Peyer's patch (tissue), 4 donors: ENCODE measurements at regions not wholly inside any gene's neighbourhood (a gene's known extent, or its start where the extent isn't known, plus 50 kb on each side); places are given as distances from the start of the nearest gene placed in this dataset.

Experiments
- CTCF ChIP-seq, 6 experiments: fragments of 450-650 bp in 4 of 6; fragments of 200-600 bp in 2 of 6; sonication (generic) in 1 of 6; IDR thresholded peaks; one replicate each; pipeline ENCODE4 v1.5.1; 2017 to 2019; ENCODE audit warnings: antibody characterized with exemption in 6 of 6, mild to moderate bottlenecking in 3 of 6, moderate library complexity in 1 of 6
- POLR2A ChIP-seq, 2 donors: fragments of 450-650 bp; IDR thresholded peaks; one replicate each; pipeline ENCODE4 v1.5.1; 2017; ENCODE audit warnings: antibody characterized with exemption in 2 of 2, mild to moderate bottlenecking in 2 of 2, moderate library complexity in 2 of 2

DNA sequence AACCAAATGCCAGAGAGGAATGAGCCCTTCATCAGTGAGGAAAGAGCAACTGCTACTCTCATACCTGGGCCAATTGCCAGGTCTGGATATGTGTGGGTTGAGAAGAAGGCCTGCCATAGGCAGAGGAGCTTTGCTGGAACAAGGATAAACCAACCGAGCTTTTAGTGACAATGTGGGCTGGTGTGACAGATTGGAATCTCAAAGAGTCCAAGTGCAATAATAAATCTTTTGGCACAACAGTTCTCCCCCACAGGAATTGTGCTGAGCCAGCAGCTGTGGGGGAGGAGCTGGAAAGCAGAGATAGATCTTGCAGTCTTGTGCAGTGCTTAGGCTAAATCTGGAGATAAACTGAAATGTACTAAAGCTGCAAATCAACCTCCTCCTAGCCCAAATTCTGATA lies 79.4 kb upstream of the ISX start:
- TF ChIP-seq CTCF (IDR thresholded peaks at IDR 0.05) (no peak), POLR2A (IDR thresholded peaks at IDR 0.05) (no peak)
